Activated CD4-positive, alpha-beta T cell treated with anti-CD3 and anti-CD28 coated beads for 1 hour (primary cell): ENCODE measurements at regions not wholly inside any gene's neighbourhood (a gene's known extent, or its start where the extent isn't known, plus 50 kb on each side); places are given as distances from the start of the nearest gene placed in this dataset.

Experiments
- DNase-seq: peaks from one replicate; pipeline ENCODE4 v3.0.0-alpha.2; 2020

- no peak for DNase-seq
These were observed 194.9 kb downstream of the RBFOX3 start for GRCh38 chr17:79415909-79416308.

- no peak for DNase-seq
These were observed 195.5 kb downstream of the RBFOX3 start for GRCh38 chr17:79415365-79415764.

GRCh38 chr17:79414793-79415211 is 196.0 kb downstream of the RBFOX3 start:
- no peak for DNase-seq

GRCh38 chr17:79414063-79414792 is 196.6 kb downstream of the RBFOX3 start:
- no peak for DNase-seq

GRCh38 chr17:79413611-79414010 is 197.2 kb downstream of the RBFOX3 start:
- DNase-seq = no peak

GRCh38 chr17:79412886-79413390 is 197.9 kb downstream of the RBFOX3 start:
- no peak for DNase-seq

GRCh38 chr17:79412110-79412509 is 198.7 kb downstream of the RBFOX3 start:
- DNase-seq = no peak

GRCh38 chr17:79411419-79411818 is 199.4 kb downstream of the RBFOX3 start:
- DNase-seq = no peak

- DNase-seq = no peak
These were observed 200.2 kb downstream of the RBFOX3 start for GRCh38 chr17:79410681-79411080.

- no peak for DNase-seq
These were observed 202.6 kb downstream of the RBFOX3 start for GRCh38 chr17:79408251-79408650.

GRCh38 chr17:79407385-79407784 is 203.5 kb downstream of the RBFOX3 start:
- DNase-seq = no peak

- no peak for DNase-seq
These were observed 204.5 kb downstream of the RBFOX3 start for GRCh38 chr17:79406316-79406715.

GRCh38 chr17:79405823-79406222 is 205.0 kb downstream of the RBFOX3 start:
- DNase-seq = no peak

- DNase-seq = no peak
These were observed 206.5 kb downstream of the RBFOX3 start for GRCh38 chr17:79404136-79404911.

- DNase-seq = no peak
These were observed 208.9 kb downstream of the RBFOX3 start for GRCh38 chr17:79401704-79402674.

- peak; percentile 63 for DNase-seq
These were observed 209.7 kb downstream of the RBFOX3 start for GRCh38 chr17:79400989-79401703.

GRCh38 chr17:79399610-79400144 is 211.2 kb downstream of the RBFOX3 start:
- no peak for DNase-seq

GRCh38 chr17:79398441-79398840 is 212.4 kb downstream of the RBFOX3 start:
- no peak for DNase-seq

- DNase-seq = no peak
These were observed 214.2 kb downstream of the RBFOX3 start for GRCh38 chr17:79396696-79397095.

GRCh38 chr17:79395545-79395944 is 215.3 kb downstream of the RBFOX3 start:
- DNase-seq = no peak

GRCh38 chr17:79395066-79395465 is 215.8 kb downstream of the RBFOX3 start:
- DNase-seq = no peak
